HG02678 (cell line): ENCODE measurements at regions not wholly inside any gene's neighbourhood (a gene's known extent, or its start where the extent isn't known, plus 50 kb on each side); places are given as distances from the start of the nearest gene placed in this dataset.

ENCODE experiments used
- ATAC-seq: cut with Tn5 transposase; IDR thresholded peaks from one replicate; pipeline ENCODE4 v1.9.1; 2021; ENCODE audit warnings: mild to moderate bottlenecking, moderate library complexity; ENCODE audit not compliant: unreplicated experiment

GRCh38 chr2:155215037-155215707, 516.7 kb downstream of the KCNJ3 start:
- ATAC-seq = no peak

GRCh38 chr2:155209696-155210450, 511.4 kb downstream of the KCNJ3 start:
- no peak for ATAC-seq

- no peak for ATAC-seq
Observed at GRCh38 chr2:155203178-155203577, 504.7 kb downstream of the KCNJ3 start.

GRCh38 chr2:155200753-155201152, 502.3 kb downstream of the KCNJ3 start:
- no peak for ATAC-seq

GRCh38 chr2:155190342-155190741, 491.8 kb downstream of the KCNJ3 start:
- no peak for ATAC-seq

DNA sequence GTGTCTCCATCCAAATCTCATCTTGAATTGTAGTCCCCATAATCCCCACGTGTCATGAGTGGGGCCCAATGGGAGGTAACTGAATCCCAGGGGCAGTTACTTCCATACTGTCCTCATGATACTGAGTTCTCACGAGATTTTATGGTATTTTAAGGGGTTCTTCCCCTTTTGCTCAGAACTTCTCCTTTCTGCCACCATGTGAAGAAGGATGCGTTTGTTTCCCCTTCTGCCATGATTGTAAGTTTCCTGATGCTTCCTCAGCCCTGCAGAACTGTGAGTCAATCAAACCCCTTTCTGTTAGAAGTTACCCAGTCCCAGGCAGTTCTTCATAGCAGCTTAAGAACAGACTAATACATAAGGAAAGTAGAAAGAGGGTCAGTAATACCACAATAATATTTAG, 480.4 kb downstream of the KCNJ3 start:
- ATAC-seq = no peak

DNA sequence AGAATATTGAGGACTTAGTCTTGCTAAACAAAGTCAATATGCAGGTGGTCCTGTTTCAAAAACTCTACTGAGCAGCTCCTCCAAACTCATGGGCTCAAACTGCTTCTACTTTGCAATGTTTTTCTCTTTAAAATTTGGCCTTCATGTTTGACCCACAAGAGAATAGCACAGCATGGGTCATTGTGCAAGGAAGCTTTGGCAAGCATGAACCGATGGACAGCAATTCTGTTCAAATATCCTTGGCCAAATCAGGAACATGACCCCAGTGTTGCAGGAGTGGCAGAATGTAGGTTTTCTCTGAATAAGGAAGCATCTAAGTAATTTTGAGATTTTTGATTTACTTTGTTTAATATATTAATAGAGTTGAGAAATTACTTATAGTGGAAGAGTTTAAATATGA, 477.9 kb downstream of the KCNJ3 start:
- no peak for ATAC-seq

- no peak for ATAC-seq
Observed at GRCh38 chr2:155169317-155169716, 470.8 kb downstream of the KCNJ3 start.

DNA sequence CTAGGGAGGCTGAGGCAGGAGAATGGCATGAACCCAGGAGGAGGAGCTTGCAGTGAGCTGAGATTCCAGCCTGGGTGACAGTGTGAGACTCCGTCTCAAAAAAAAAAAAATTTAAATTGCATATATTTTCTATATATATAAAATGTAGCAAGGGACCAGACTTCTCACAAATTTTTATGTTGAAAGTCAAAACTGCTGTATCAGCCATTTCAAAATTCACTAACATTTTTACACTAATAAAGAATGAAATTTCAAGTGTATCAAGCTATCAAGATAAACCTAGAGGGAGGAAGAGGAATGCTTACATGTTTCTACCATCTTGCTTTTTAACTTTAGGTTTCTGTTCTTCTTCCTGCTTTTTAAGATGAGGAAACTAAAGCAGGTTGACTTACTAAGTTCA, 464.0 kb downstream of the KCNJ3 start:
- ATAC-seq = no peak

DNA sequence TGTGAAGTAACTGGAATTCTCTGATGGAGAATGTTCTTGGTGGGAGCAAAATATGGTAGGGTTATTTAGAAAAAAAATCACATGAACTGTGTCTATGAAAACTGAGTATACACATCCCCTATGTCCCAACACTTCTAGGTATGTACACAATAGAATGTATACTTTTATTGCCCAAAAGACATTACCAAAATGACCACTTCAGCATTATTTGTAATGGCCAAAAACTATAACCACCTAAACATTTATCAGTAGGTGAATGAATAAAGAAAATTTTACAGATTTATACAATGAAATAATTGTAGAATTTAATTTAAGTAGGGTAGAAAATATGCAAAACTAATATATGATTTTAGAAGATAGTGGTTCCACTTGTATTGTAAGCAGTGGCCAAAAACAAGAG, 462.8 kb downstream of the KCNJ3 start:
- no peak for ATAC-seq

- ATAC-seq = no peak
Observed at GRCh38 chr2:155157711-155158110, 459.2 kb downstream of the KCNJ3 start.

DNA sequence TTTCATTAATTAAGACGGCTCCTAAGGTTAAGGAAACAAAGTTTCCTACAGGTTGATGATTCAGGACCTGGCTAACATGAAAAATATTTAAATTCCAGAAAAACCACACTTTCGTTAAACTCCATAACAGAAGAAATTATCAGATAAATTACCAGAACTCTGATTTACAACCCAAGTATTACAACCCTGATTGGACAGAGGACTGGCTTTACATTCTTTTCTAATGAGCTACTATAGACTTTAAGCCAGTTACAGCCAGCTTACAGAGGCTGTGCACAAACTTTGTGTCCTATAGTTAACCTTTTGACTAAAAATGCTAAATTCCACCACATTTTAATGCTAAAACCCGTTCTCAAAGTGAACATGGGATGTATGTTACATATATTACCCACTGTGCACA, 458.6 kb downstream of the KCNJ3 start:
- ATAC-seq = no peak

GRCh38 chr2:155151945-155152344, 453.4 kb downstream of the KCNJ3 start:
- no peak for ATAC-seq

DNA sequence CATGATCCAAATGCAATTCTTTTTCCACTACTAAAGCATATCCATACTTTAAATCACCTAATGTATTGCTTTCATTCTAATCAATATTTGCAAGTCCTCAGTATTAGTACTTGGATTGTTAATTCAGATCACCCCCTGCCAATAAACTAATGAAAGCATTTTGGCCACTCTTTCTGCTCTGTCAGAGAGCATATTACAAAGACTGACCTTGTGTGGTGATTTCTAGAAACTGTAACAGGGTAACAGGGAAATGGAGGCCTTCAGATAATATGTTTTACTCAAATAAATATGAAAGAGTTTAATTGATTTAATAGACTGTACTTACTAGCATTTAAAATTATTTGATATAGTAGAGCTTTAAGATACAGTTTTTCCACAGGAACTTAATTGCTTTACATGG, 453.0 kb downstream of the KCNJ3 start:
- no peak for ATAC-seq

GRCh38 chr2:155145758-155146229, 447.3 kb downstream of the KCNJ3 start:
- peak; percentile 98 for ATAC-seq

DNA sequence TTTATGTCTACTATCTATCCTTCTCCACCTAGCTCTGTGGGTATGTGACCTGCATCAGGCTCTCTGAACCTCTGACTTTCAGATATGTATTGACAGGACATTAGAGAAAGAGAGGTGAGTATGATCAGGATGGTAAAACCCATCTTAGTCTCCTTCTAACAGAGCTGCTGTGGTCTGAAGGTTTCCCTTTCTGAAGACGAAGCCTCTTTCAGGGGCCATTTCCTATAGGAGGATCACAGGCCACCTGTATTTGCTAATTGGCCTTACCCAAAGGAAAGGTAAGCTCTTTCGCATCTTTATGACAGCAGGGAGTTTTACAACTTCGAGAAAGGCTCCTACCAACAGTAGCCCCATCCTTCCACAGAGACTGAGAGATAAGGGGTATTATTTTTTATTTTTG, 442.9 kb downstream of the KCNJ3 start:
- peak; percentile 19 for ATAC-seq

DNA sequence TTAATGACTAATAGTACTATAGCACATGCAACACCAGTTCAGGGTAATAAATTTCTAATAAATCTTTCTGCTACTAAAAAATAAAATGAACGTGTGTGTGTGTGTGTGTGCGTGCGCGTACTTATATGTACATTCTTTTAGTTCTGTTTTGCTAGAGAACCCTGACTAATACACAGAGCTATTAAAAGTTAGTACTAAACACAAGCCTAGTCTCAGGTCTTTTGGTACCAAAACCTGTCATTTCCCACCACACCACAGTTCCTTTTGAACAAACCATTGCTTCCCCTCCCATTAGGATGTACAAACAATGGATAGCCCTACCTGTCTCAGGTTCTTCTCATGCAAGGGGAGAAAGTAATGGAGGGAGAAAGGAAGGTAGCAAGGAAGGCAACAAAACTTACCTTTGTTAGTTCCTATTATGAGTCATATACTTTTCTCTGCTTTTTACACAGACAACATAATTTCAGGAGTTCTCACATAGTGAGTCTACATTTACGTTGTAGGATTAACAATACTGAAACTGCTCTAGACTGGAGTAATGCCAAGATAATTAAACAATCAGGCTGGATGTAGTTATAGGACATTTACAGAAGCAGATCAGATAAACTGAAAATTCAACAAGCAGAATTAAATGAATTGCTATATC, 427.2 kb downstream of the KCNJ3 start:
- no peak for ATAC-seq

- no peak for ATAC-seq
Observed at GRCh38 chr2:155115846-155116245, 417.4 kb downstream of the KCNJ3 start.

DNA sequence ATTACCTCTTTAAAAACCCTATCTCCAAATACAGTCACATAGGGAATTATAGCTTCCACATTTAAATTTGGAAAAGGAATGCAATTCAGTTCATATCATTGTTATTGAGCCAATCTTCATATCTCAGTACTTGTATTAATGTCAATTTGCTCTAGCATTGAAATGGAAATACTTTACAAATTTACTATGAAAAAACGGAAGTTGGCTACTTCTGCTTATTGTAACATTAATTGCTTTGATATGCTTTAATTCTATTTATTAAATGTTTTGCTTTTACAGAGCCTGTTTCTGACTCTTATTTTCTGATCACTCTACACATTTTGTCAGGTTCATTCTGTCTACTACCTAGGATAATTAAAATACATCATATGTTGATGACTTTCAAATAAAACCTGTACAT, 412.6 kb downstream of the KCNJ3 start:
- no peak for ATAC-seq

DNA sequence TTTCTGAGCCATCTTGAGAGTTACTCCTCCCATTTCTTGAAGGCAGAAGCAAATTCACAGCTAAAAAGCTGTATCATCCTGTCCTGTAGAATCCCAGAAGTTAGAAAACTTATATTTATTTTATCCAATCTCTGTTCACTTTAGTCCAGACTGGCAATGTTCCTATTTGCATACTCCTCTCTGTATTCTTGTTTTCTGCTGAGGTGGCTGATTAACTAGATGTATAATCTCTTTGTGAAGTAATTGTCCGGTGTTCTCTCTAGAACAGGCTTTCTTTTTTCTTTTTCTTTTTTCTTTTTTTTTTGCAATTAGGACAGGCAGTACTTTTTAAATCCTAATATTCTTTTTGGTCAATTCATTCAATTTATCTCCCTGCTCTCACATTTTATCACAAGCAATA, 411.0 kb downstream of the KCNJ3 start:
- ATAC-seq = no peak

GRCh38 chr2:155100261-155100660, 401.8 kb downstream of the KCNJ3 start:
- no peak for ATAC-seq

GRCh38 chr2:155099784-155100183, 401.3 kb downstream of the KCNJ3 start:
- no peak for ATAC-seq
